AG04450 (cell line): ENCODE measurements at regions not wholly inside any gene's neighbourhood (a gene's known extent, or its start where the extent isn't known, plus 50 kb on each side); places are given as distances from the start of the nearest gene placed in this dataset.

Experiments used
- CTCF ChIA-PET: fragments of 300-600, 350-600 bp; formaldehyde crosslinking; extraction: SDS; loops from one replicate; lab custom pipeline; 2022; ENCODE audit warnings: antibody characterized with exemption, inconsistent platforms; lab: Charles Lee
- POLR2A ChIA-PET: fragments of 350-600 bp; formaldehyde crosslinking; extraction: SDS; loops from one replicate; lab custom pipeline; 2021; ENCODE audit warnings: antibody characterized with exemption, inconsistent platforms; lab: Yijun Ruan, JAX
- DNase-seq: peaks from one replicate; pipeline ENCODE4 v3.0.0-alpha.2; 2011; ENCODE audit warnings: low read depth, low spot score
- H3K27ac ChIP-seq: one replicate; pipeline ENCODE4 v1.5.1; 2012; ENCODE audit warnings: low read depth, low read length, control low read depth
- H3K27me3 ChIP-seq: one replicate; pipeline ENCODE4 v1.6.0; 2012; ENCODE audit warnings: low read length; ENCODE audit not compliant: control insufficient read depth, insufficient read depth
- H3K4me3 ChIP-seq: 2 replicates; pipeline ENCODE4 v1.5.1; 2011; ENCODE audit warnings: mild to moderate bottlenecking, low read depth, low read length, control low read depth
- H3K9me3 ChIP-seq: 2 replicates; pipeline ENCODE4 v1.5.1; 2012; ENCODE audit warnings: low read length; ENCODE audit not compliant: control insufficient read depth, insufficient read depth
- TF ChIP-seq, protein P1 (sequence below): IDR thresholded peaks from 2 replicates; pipeline ENCODE4 v1.5.1; 2011; ENCODE audit warnings: low read depth, low read length, control low read depth, inconsistent platforms

DNA sequence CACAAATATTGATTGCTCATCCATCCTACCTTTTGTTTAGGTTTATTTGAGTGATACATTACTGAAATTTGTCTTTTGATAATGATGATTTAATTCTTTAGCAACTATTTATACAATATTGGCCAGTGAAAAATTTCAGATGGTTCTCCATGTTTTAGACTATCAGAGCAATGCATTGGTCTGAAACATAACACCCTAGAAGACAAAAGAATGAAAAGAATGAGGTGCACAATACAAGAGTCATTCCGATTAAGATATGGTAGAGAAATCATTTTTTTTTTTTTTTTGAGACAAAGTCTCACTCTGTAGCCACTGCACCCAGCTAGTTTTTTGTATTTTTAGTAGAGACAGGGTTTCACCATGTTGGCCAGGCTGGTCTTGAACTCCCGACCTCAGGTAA, 197.4 kb upstream of the FAM98A start:
- CTCF ChIA-PET, result no interaction called here

DNA sequence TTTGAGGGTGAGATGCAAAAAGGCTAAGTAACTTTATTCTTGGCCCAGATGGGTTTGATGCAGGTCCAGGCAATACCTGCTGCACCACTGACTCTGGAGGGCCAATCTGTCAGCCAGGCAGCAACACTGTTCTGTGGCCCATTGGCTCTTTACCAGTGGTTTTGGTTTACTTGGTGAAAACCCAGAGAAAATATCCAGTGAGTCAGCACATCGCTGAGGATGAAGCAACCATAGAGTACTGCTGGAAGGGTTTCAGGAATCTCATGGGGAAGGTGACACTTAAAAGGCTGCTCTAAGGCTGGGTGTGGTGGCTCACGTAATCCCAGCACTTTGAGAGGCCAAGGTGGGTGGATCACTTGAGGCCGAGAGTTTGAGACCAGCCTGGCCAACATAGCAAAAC, 192.5 kb upstream of the FAM98A start:
- Histone ChIP-seq H3K27me3 (no peaks in the 10 kb centered on the region), H3K9me3 (no peaks in the 10 kb centered on the region), H3K4me3 (no peak overlapping the region), H3K27ac (no peak overlapping the region)
- ChIA-PET CTCF (no interaction called here), POLR2A (no interaction called here)
- DNase-seq, result peak; percentile 3
- TF ChIP-seq, protein P1, sequence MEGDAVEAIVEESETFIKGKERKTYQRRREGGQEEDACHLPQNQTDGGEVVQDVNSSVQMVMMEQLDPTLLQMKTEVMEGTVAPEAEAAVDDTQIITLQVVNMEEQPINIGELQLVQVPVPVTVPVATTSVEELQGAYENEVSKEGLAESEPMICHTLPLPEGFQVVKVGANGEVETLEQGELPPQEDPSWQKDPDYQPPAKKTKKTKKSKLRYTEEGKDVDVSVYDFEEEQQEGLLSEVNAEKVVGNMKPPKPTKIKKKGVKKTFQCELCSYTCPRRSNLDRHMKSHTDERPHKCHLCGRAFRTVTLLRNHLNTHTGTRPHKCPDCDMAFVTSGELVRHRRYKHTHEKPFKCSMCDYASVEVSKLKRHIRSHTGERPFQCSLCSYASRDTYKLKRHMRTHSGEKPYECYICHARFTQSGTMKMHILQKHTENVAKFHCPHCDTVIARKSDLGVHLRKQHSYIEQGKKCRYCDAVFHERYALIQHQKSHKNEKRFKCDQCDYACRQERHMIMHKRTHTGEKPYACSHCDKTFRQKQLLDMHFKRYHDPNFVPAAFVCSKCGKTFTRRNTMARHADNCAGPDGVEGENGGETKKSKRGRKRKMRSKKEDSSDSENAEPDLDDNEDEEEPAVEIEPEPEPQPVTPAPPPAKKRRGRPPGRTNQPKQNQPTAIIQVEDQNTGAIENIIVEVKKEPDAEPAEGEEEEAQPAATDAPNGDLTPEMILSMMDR, result no peak

More for the DNA sequence above, 197.4 kb upstream of the FAM98A start:
- Histone ChIP-seq H3K27ac (no peak overlapping the region), H3K9me3 (peaks cover 3% of the 10 kb centered on the region; the same call in 1 of the 2 replicates), H3K27me3 (no peaks in the 10 kb centered on the region), H3K4me3 (no peak overlapping the region)
- POLR2A ChIA-PET, result no interaction called here
- TF ChIP-seq, protein P1, result no peak
- no peak for DNase-seq

DNA sequence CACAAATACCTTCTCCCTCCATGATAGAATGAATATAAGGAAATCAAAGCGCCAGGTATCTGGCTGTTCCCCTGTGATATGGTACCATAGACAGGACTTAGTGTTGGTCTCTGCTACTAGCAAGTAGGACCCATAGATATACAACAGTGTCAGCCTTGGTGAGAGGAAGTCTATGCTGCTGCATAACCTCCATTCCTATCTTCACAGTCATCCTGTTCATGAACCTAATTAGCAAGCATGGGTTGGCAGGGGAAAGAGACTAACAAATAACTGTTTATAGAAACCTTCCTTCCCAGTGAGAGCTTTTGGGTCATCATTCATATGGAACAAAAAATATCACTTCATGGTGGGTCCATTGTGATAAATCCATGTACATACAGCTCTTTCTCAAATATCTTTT, 188.9 kb upstream of the FAM98A start:
- POLR2A ChIA-PET, result no interaction called here
- Histone ChIP-seq H3K27ac (no peak overlapping the region), H3K9me3 (no peaks in the 10 kb centered on the region), H3K27me3 (no peaks in the 10 kb centered on the region), H3K4me3 (no peak overlapping the region)
- DNase-seq, result no peak
- CTCF ChIA-PET, result no interaction called here
- TF ChIP-seq, protein P1, result no peak

DNA sequence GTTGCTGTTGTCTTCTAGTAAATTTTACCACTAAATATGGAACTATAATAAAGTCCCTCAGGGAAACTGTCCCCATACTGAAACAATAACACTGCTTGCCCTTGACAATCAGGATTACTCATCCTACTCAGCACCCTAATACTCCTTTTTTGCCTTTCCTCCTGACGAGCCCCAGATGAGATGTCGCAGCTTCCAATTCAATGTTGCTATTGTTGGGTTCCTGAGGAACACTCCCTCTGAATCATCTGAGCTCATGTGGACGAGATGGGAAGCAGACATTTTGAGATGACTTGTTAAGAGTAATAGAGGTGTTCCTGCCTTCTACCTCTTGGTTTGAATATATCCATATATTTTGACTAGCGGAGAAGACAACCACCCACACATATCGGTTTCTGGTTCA, 187.8 kb upstream of the FAM98A start:
- H3K4me3 ChIP-seq, result no peak overlapping the region
- no peaks in the 10 kb centered on the region for H3K27me3 ChIP-seq
- H3K9me3 ChIP-seq, result no peaks in the 10 kb centered on the region
- H3K27ac ChIP-seq, result no peak overlapping the region
- ChIA-PET CTCF (no interaction called here), POLR2A (no interaction called here)
- no peak for DNase-seq
- TF ChIP-seq, protein P1, result no peak

DNA sequence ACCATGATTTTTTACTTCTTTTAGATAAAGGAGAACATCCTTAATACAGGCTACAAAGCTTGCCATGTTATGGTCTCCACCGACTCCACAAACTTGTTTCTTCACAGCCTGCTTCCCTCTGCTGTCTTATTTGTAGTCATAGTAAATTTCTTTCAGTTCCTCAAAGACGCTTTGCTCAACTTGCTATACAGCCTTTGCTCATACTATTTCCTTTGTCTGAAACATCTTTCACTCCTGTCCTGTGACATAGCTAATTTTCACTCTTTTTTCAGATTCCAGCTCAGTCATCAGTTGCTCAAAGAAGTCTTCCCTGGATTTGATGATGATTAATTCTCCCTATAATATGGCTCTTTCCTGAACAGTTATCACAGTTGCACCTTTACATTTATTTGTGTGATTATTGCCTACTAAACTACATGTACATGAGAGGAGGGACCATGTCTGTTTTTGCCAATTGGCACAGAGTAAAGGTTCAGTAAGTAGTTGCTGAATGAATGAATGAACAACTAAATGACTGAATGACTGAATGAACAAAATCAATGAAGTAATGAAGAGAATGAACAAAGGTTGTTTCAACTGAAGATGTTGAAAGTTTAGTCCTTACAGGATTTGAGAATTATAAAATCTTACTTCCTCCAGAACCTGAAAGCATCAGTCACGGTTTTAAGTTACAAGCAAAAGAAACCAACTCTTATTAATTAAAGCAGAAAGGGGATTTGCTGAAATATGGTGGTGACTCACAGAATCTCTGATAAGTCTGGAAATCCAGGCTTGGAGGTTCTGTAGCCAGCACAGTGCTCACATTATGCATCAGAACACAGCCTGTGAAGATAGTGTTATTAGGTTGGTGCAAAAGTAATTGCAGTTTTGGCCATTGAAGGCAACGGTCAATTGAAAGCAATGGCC, 186.4 kb upstream of the FAM98A start:
- POLR2A ChIA-PET, result no interaction called here
- no peak for DNase-seq
- TF ChIP-seq, protein P1, result no peak

More for the DNA sequence above, 186.4 kb upstream of the FAM98A start:
- no peak overlapping the region for H3K27ac ChIP-seq
- no peak overlapping the region for H3K4me3 ChIP-seq
- CTCF ChIA-PET, result no interaction called here
- no peaks in the 10 kb centered on the region for H3K9me3 ChIP-seq
- H3K27me3 ChIP-seq, result no peaks in the 10 kb centered on the region
